A549 (cell line): ENCODE measurements at regions not wholly inside any gene's neighbourhood (a gene's known extent, or its start where the extent isn't known, plus 50 kb on each side); places are given as distances from the start of the nearest gene placed in this dataset.
A peak's percentile ranks its signal among the peaks of the same experiment; 100 is the strongest.
"Not testable (repeated sequence)": the region's sequence is repeated elsewhere in the genome, so short reads cannot be mapped to it uniquely, and the experiment has no call there.

Experiments used
- ATAC-seq, 2 experiments: fragments of 200-7000 bp in 1 of 2; fragments of >200 bp in 1 of 2; cut with Nextera tagmentation in 1 of 2; cut with Tn5 transposase in 1 of 2; 3 replicates each; pipeline versions ENCODE4 v1.8.0 to v1.9.1; 2018 to 2020; ENCODE audit warnings: mild to moderate bottlenecking in 1 of 2, moderate library complexity in 1 of 2
- CTCF ChIA-PET: fragments of 300-600 bp; sonication (Branson Sonifier 250); formaldehyde crosslinking; extraction: SDS; loops from one replicate; lab custom pipeline; 2021; ENCODE audit warnings: antibody characterized with exemption, inconsistent platforms; lab: Yijun Ruan, JAX
- POLR2A ChIA-PET: fragments of 350-600 bp; formaldehyde crosslinking; extraction: SDS; loops from one replicate; lab custom pipeline; 2021; ENCODE audit warnings: antibody characterized with exemption, inconsistent platforms; lab: Yijun Ruan, JAX
- DNase-seq, 2 experiments: peaks; one replicate each; pipeline versions ENCODE4 v3.0.0 to v3.0.0-alpha.2; 2011 to 2016; ENCODE audit warnings: low read depth in 1 of 2, low spot score in 1 of 2
- FAIRE-seq: peaks from 2 replicates; lab custom pipeline; 2011; peaks lifted over from hg19 to GRCh38; lab: Jason Lieb, UNC
- H3K27ac ChIP-seq, 2 experiments: fragments of >200 bp; sonication (Bioruptor Twin); formaldehyde crosslinking; 3 replicates each; pipeline ENCODE4 v1.5.1; 2016 to 2017
- H3K4me1 ChIP-seq: fragments of >200 bp; sonication (Bioruptor Twin); formaldehyde crosslinking; 3 replicates; pipeline ENCODE4 v1.6.1; 2016
- H3K4me2 ChIP-seq: fragments of >200 bp; sonication (Bioruptor Twin); formaldehyde crosslinking; 3 replicates; pipeline ENCODE4 v1.6.1; 2016
- H3K4me3 ChIP-seq: fragments of >200 bp; sonication (Bioruptor Twin); formaldehyde crosslinking; 3 replicates; pipeline ENCODE4 v1.5.1; 2016
- H3K9me3 ChIP-seq: fragments of >200 bp; sonication (Bioruptor Twin); formaldehyde crosslinking; 3 replicates; pipeline ENCODE4 v1.6.1; 2016
- CBX8 ChIP-seq: fragments of 200-600 bp; sonication (generic); IDR thresholded peaks from 2 replicates; pipeline ENCODE4 v1.6.1; 2016
- CHD4 ChIP-seq: fragments of 200-600 bp; sonication (generic); IDR thresholded peaks from 2 replicates; pipeline ENCODE4 v1.6.1; 2016; ENCODE audit warnings: antibody characterized with exemption, mild to moderate bottlenecking, borderline replicate concordance
- EHF ChIP-seq: fragments of 250-450 bp; sonication (Bioruptor Pico); IDR thresholded peaks from 2 replicates; pipeline ENCODE4 v1.5.0; 2020; ENCODE audit warnings: mild to moderate bottlenecking
- ESRRA ChIP-seq: fragments of 150-350 bp; IDR thresholded peaks from 2 replicates; pipeline ENCODE4 v1.6.1; 2014; ENCODE audit warnings: mild to moderate bottlenecking, low read length, borderline replicate concordance
- FOXS1 ChIP-seq: fragments of 250-450 bp; sonication (Bioruptor Pico); IDR thresholded peaks from 2 replicates; pipeline ENCODE4 v1.5.0; 2020; ENCODE audit warnings: mild to moderate bottlenecking, moderate library complexity
- HDAC2 ChIP-seq: fragments of 200-600 bp; sonication (generic); IDR thresholded peaks from 2 replicates; pipeline ENCODE4 v1.6.1; 2016
- MAFK ChIP-seq: fragments of 450-650 bp; IDR thresholded peaks from 2 replicates; pipeline ENCODE4 v1.6.1; 2014; ENCODE audit not compliant: partially characterized antibody
- MAZ ChIP-seq: fragments of 150-350 bp; IDR thresholded peaks from 2 replicates; pipeline ENCODE4 v1.6.1; 2014; ENCODE audit warnings: antibody characterized with exemption, low read depth, low read length, borderline replicate concordance
- NFE2L2 ChIP-seq: fragments of 150-350 bp; conservative IDR thresholded peaks from 2 replicates; pipeline ENCODE4 v1.6.1; 2014; ENCODE audit warnings: low read length
- NPAS2 ChIP-seq: fragments of 250-450 bp; sonication (Bioruptor Pico); IDR thresholded peaks from 2 replicates; pipeline ENCODE4 v1.8.0; 2022; ENCODE audit warnings: mild to moderate bottlenecking, moderate library complexity, borderline replicate concordance
- NR3C1 ChIP-seq: fragments of >200 bp; sonication (Bioruptor Twin); formaldehyde crosslinking; IDR thresholded peaks from 3 replicates; pipeline ENCODE4 v1.6.1; 2017
- RARB ChIP-seq: fragments of 250-450 bp; sonication (Bioruptor Pico); IDR thresholded peaks from 2 replicates; pipeline ENCODE4 v1.8.0; 2021; ENCODE audit warnings: mild to moderate bottlenecking, moderate library complexity
- TP53 ChIP-seq: fragments of 250-450 bp; sonication (Bioruptor Pico); IDR thresholded peaks from 2 replicates; pipeline ENCODE4 v1.5.0; 2021; ENCODE audit warnings: mild to moderate bottlenecking, moderate library complexity
- ZC3H11A ChIP-seq: fragments of 450-650 bp; IDR thresholded peaks from 2 replicates; pipeline ENCODE4 v1.6.1; 2014; ENCODE audit warnings: antibody characterized with exemption, mild to moderate bottlenecking
- ZFP36 ChIP-seq: fragments of 450-650 bp; IDR thresholded peaks from 2 replicates; pipeline ENCODE4 v1.6.1; 2014; ENCODE audit warnings: borderline replicate concordance; ENCODE audit not compliant: partially characterized antibody
- ZNF302 ChIP-seq: fragments of 250-450 bp; sonication (Bioruptor Pico); IDR thresholded peaks from 2 replicates; pipeline ENCODE4 v1.9.0; 2021; ENCODE audit warnings: inconsistent platforms, mild to moderate bottlenecking, moderate library complexity
- ZSCAN20 ChIP-seq: fragments of 250-450 bp; sonication (Bioruptor Pico); IDR thresholded peaks from 2 replicates; pipeline ENCODE4 v1.8.0; 2022; ENCODE audit warnings: mild to moderate bottlenecking, moderate library complexity
- WGBS: methylation state at CpG from one replicate; pipeline ENCODE4 v1.1.6; 2017; ENCODE audit errors: missing lambda C conversion rate; 5-methylcytosine and 5-hydroxymethylcytosine counted together
- TF ChIP-seq, protein P1 (sequence below): IDR thresholded peaks from 2 replicates; pipeline ENCODE4 v1.6.1; 2012
- TF ChIP-seq, protein P2 (sequence below): fragments of >200 bp; sonication (Bioruptor Twin); formaldehyde crosslinking; IDR thresholded peaks from 3 replicates; pipeline ENCODE4 v1.6.1; 2016
- TF ChIP-seq, protein P3 (sequence below): fragments of >200 bp; sonication (Bioruptor Twin); formaldehyde crosslinking; IDR thresholded peaks from 3 replicates; pipeline ENCODE4 v1.5.1; 2016

DNA sequence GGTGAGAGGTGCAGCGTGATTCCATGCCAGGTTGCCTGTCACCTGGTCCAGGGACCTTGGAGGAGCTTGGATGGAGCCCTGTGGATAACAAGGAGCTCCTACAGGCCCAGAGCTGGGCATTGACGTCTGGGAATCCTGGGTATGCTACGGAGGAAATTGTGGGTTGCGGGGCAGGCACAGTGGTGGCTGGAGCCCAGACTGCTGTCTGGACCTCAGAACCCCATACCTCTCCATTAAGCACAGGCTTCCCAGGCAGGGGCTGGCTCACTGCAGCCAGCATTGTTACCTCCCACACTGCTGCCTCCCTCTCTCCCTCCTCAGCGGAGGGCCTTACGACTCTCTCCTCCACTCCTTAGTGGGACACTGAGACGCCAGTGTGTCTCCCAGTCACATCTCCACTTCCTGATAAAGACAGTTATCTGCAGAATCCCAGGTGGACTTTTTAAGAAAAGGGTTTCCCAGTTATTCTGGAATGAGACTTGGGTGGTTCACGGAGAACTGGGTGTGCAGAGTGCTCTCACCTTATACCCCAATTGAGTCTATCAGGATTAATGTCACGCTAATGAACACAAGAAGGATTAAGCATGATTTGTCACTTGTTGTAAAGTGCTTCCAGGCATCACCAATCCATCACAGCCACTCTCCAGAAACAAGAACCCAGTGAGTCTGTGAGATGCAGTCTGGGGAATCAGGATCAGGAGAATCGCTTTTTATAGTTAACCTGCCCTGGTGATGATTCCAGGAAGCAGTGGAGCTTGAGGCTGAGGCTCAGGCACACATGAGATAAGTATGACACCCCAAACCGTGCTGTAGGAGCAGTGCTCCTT lies 309.4 kb downstream of the RPS24 start:
- POLR2A ChIA-PET: no interaction called here
- ATAC-seq (peak; percentile 34 to 35; a peak in 3 of 6 replicates), DNase-seq (no peak), FAIRE-seq (no peak)
- TF ChIP-seq ZFP36 (no peak), HDAC2 (no peak), MAFK (no peak), NPAS2 (no peak), NFE2L2 (no peak), ESRRA (no peak), NR3C1 (no peak)
- TF ChIP-seq, protein P1, sequence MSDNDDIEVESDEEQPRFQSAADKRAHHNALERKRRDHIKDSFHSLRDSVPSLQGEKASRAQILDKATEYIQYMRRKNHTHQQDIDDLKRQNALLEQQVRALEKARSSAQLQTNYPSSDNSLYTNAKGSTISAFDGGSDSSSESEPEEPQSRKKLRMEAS: no peak
- Histone ChIP-seq H3K4me1 (no peaks in the 10 kb centered on the region), H3K4me3 (no peak overlapping the region), H3K9me3 (no peaks in the 10 kb centered on the region), H3K27ac (no peak overlapping the region), H3K4me2 (no peak overlapping the region)
- 58% methylated on average over 9 of the region's 11 CpGs for WGBS
- CTCF ChIA-PET: interaction anchor here (0.6 to 1.5 kb wide), 4 partner anchors 8 to 510 kb away, joined by 3 read pairs; no protein-coding TSS in a partner anchor

DNA sequence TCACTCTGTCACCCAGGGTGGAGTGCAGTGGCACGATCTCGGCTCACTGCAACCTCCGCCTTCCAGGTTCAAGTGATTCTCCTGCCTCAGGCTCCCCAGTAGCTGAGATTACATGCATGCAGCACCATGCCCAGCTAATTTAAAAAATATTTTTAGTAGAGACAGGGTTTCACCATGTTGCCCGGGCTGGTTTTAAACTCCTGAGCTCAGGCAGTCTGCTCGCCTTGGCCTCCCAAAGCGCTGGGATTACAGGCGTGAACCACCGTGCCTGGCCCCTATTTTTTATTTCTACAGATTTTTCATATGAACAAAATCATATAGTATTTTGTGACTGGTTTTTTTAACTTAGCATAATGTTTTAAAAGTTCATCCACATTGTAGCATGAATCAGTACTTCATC lies 310.6 kb downstream of the RPS24 start:
- H3K4me2 ChIP-seq, ATAC-seq, DNase-seq, FAIRE-seq, H3K4me1 ChIP-seq, H3K9me3 ChIP-seq, POLR2A ChIA-PET, H3K4me3 ChIP-seq, H3K27ac ChIP-seq: not testable (repeated sequence)
- CTCF ChIA-PET: interaction anchor here (0.9 kb wide), 1 partner anchor 22 kb away, joined by 3 read pairs; no protein-coding TSS in a partner anchor
- 67% methylated on average over 8 of the region's 8 CpGs for WGBS

DNA sequence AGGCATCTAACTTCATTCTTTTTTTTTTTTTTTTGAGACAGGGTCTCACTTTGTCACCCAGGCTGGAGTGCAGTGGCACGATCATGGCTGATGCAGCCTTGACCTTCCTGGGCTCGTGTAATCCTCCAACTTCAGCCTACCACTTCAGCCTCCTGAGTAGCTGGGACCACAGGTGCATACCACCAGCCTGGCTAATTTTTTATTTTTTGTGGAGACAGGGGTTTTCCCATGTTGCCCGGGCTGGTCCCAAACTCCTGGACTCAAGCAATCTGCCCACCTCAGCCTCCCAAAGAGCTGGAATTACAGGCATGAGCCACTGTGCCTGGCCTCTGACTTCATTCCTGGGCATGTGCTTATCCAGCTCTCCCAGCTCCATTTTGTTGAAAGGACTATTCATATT lies 311.9 kb downstream of the RPS24 start:
- FAIRE-seq, DNase-seq, POLR2A ChIA-PET, H3K9me3 ChIP-seq, CTCF ChIA-PET, H3K4me3 ChIP-seq, H3K27ac ChIP-seq, H3K4me2 ChIP-seq, ATAC-seq, H3K4me1 ChIP-seq: not testable (repeated sequence)
- 36% methylated on average over 3 of the region's 3 CpGs for WGBS

DNA sequence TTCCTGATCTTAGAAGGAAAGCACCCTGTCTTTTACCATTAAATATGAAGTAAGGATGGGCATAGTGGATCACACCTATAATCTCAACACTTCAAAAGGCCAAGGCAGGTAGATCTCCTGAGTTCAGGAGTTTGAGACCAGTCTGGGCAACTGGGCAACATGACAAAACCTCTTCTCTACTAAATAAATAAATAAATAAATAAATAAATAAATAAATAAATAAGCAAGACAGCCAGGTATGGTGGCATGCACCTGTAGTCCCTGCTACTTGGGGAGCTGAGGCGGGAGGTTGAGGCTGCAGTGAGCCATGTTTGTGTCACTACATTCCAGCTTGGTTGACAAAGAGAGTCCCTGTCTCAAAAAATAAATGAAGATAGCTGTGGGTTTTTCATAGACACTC lies 313.1 kb downstream of the RPS24 start:
- 56% methylated on average over 1 of the region's 1 CpG for WGBS
- FAIRE-seq (no peak), ATAC-seq (no peak)

DNA sequence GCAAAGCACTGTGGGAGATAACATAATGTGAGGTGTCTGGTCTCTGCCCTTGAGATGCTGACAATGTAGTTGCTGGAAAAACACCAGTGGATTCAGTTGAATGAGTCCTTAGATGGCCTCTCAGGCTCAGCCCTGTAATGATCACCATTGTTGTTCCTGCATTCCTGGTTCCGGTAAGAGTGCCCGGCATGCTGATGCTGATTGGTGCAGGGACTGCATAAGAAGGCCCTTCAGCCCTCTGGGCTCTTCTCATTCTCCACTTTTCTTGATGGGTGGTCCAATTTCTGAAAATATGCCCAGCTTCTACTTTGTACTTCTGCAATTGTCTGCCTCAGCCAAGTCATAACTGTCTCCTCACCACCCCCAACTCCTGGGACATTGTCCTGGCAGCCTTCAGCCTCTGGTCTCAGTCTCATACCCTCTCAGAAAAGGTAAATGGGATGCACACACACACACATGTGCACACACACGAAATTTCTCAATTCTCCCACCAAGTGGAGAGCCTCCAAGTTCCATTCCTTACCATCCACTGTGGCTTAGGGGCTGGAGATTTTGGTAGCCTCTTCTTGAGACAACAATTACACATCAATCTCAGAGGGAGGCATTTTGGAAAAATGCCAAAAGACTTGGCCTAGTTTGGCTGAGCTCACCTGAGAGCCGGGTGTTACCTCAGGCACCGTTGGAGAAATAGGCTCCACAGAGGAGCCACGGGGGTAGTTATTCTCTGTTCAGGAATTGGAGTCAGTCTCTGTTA lies 314.9 kb downstream of the RPS24 start:
- DNase-seq (no peak), FAIRE-seq (no peak), ATAC-seq (no peak)
- Histone ChIP-seq H3K27ac (no peak overlapping the region), H3K4me1 (no peaks in the 10 kb centered on the region), H3K9me3 (no peaks in the 10 kb centered on the region), H3K4me3 (no peak overlapping the region), H3K4me2 (no peak overlapping the region)
- 38% methylated on average over 6 of the region's 6 CpGs for WGBS
- ChIA-PET POLR2A (no interaction called here), CTCF (interaction anchor here (1.7 kb wide), 1 partner anchor 9 kb away, joined by 5 read pairs; no protein-coding TSS in a partner anchor)
- TF ChIP-seq CHD4 (no peak), FOXS1 (CRISPR knock-in tag) (no peak), TP53 (CRISPR knock-in tag) (no peak), MAZ (no peak), NPAS2 (no peak), RARB (CRISPR knock-in tag) (no peak), ZNF302 (CRISPR knock-in tag) (no peak), CBX8 (no peak), MAFK (no peak), EHF (CRISPR knock-in tag) (no peak), ZC3H11A (no peak)
- TF ChIP-seq, protein P2, sequence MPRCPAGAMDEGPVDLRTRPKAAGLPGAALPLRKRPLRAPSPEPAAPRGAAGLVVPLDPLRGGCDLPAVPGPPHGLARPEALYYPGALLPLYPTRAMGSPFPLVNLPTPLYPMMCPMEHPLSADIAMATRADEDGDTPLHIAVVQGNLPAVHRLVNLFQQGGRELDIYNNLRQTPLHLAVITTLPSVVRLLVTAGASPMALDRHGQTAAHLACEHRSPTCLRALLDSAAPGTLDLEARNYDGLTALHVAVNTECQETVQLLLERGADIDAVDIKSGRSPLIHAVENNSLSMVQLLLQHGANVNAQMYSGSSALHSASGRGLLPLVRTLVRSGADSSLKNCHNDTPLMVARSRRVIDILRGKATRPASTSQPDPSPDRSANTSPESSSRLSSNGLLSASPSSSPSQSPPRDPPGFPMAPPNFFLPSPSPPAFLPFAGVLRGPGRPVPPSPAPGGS: no peak
- TF ChIP-seq, protein P3, sequence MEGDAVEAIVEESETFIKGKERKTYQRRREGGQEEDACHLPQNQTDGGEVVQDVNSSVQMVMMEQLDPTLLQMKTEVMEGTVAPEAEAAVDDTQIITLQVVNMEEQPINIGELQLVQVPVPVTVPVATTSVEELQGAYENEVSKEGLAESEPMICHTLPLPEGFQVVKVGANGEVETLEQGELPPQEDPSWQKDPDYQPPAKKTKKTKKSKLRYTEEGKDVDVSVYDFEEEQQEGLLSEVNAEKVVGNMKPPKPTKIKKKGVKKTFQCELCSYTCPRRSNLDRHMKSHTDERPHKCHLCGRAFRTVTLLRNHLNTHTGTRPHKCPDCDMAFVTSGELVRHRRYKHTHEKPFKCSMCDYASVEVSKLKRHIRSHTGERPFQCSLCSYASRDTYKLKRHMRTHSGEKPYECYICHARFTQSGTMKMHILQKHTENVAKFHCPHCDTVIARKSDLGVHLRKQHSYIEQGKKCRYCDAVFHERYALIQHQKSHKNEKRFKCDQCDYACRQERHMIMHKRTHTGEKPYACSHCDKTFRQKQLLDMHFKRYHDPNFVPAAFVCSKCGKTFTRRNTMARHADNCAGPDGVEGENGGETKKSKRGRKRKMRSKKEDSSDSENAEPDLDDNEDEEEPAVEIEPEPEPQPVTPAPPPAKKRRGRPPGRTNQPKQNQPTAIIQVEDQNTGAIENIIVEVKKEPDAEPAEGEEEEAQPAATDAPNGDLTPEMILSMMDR: no peak

More for the DNA sequence above, 313.1 kb downstream of the RPS24 start:
- ChIA-PET CTCF (no interaction called here), POLR2A (no interaction called here)
- TF ChIP-seq ZC3H11A (peak; percentile 78), ZSCAN20 (CRISPR knock-in tag) (no peak)
- H3K27ac ChIP-seq: no peak overlapping the region
- DNase-seq: no peak
- no peaks in the 10 kb centered on the region for H3K4me1 ChIP-seq
- H3K9me3 ChIP-seq: no peaks in the 10 kb centered on the region
- H3K4me2 ChIP-seq: no peak overlapping the region
- H3K4me3 ChIP-seq: no peak overlapping the region
